Mammary epithelial cell (primary cell): ENCODE measurements at regions not wholly inside any gene's neighbourhood (a gene's known extent, or its start where the extent isn't known, plus 50 kb on each side); places are given as distances from the start of the nearest gene placed in this dataset.

Experiments used
- EZH2 ChIP-seq: IDR thresholded peaks from 2 replicates; pipeline ENCODE4 v1.6.1; 2012; ENCODE audit warnings: low read length, inconsistent platforms, borderline replicate concordance
- TF ChIP-seq, protein P1 (sequence below), 2 donors: IDR thresholded peaks in 1 of 2; conservative IDR thresholded peaks in 1 of 2; 2 replicates each; pipeline ENCODE4 v1.5.1; 2011 to 2012; ENCODE audit warnings: inconsistent platforms in 2 of 2, low read length in 2 of 2, mild to moderate bottlenecking in 2 of 2, control low read depth in 1 of 2, low read depth in 1 of 2; ENCODE audit not compliant: insufficient read depth in 1 of 2; ENCODE audit errors: extremely low read depth in 1 of 2

DNA sequence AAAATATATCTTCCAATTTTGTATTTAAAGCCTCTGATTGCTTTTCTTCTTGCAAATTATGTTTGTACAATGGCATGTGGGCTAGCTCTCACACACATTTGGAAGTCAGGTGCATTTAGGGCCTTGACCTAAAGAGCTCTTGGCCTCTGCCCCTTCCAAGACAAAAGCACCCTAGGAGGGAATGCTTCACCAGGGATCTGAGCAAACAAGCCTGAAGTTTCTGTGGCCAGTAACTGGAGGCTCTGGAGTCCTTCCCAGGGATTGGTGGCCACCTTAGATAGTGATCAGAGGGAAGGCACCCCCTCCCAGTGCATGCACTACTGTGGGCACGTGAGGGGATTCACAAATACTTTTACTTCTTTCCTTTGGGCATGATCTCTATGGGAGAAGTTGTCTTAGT lies 60.3 kb upstream of the DIPK2B start:
- TF ChIP-seq EZH2: no peak
- TF ChIP-seq, protein P1, sequence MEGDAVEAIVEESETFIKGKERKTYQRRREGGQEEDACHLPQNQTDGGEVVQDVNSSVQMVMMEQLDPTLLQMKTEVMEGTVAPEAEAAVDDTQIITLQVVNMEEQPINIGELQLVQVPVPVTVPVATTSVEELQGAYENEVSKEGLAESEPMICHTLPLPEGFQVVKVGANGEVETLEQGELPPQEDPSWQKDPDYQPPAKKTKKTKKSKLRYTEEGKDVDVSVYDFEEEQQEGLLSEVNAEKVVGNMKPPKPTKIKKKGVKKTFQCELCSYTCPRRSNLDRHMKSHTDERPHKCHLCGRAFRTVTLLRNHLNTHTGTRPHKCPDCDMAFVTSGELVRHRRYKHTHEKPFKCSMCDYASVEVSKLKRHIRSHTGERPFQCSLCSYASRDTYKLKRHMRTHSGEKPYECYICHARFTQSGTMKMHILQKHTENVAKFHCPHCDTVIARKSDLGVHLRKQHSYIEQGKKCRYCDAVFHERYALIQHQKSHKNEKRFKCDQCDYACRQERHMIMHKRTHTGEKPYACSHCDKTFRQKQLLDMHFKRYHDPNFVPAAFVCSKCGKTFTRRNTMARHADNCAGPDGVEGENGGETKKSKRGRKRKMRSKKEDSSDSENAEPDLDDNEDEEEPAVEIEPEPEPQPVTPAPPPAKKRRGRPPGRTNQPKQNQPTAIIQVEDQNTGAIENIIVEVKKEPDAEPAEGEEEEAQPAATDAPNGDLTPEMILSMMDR (conservative IDR thresholded peaks at IDR 0.05 in 1 of 2, IDR thresholded peaks at IDR 0.05 in 1 of 2; ENCODE audit: extremely low read depth in 1 of 2, insufficient read depth in 1 of 2, low read depth in 1 of 2, low read length in 2 of 2): no peak
